ENCODE measurements at regions not wholly inside any gene's neighbourhood (a gene's known extent, or its start where the extent isn't known, plus 50 kb on each side); places are given as distances from the start of the nearest gene placed in this dataset.
"Not testable (repeated sequence)": the region's sequence is repeated elsewhere in the genome, so short reads cannot be mapped to it uniquely, and the experiment has no call there.

GRCh38 chr13:30545320-30545719 is 72.4 kb upstream of the USPL1 start:
- Histone ChIP-seq H3K79me2 (no peaks in the 10 kb centered on the region), H3K4me2 (no peak overlapping the region), H3K27ac (no peak overlapping the region), H3K9me3 (ENCODE audit: low read depth) (no peaks in the 10 kb centered on the region), H3K36me3 (replicated peaks; ENCODE audit: insufficient read depth, low read depth) (no peaks in the 10 kb centered on the region), H4K20me1 (ENCODE audit: insufficient read depth, poor library complexity, severe bottlenecking) (no peaks in the 10 kb centered on the region), H3K27me3 (no peaks in the 10 kb centered on the region), H3K9me2 (replicated peaks; ENCODE audit: insufficient read depth) (no peaks in the 10 kb centered on the region), H3K4me3 (no peak overlapping the region), H3K4me1 (ENCODE audit: insufficient read depth) (no peaks in the 10 kb centered on the region), H2AFZ (no peak overlapping the region)
- 98% methylated on average over 2 of the region's 2 CpGs for WGBS (ENCODE audit: low lambda C conversion rate, missing lambda C conversion rate)
- TF ChIP-seq EZH2phosphoT487 (IDR thresholded peaks at IDR 0.05; ENCODE audit: low read depth, severe bottlenecking, unreplicated experiment) = no peak
- TF ChIP-seq CTCF (IDR thresholded peaks at IDR 0.05; ENCODE audit: poor library complexity) = no peak
- TF ChIP-seq EZH2 (IDR thresholded peaks at IDR 0.05; ENCODE audit: borderline replicate concordance) = no peak
- DNase-seq (ENCODE audit: low spot score) = no peak

- not testable (repeated sequence) for H3K9me2 ChIP-seq (replicated peaks; ENCODE audit: insufficient read depth); H4K20me1 ChIP-seq (ENCODE audit: insufficient read depth, poor library complexity, severe bottlenecking); H3K36me3 ChIP-seq (replicated peaks; ENCODE audit: insufficient read depth, low read depth); H3K4me3 ChIP-seq; H2AFZ ChIP-seq; H3K9me3 ChIP-seq (ENCODE audit: low read depth); H3K27me3 ChIP-seq; H3K27ac ChIP-seq; H3K79me2 ChIP-seq; H3K4me1 ChIP-seq (ENCODE audit: insufficient read depth); DNase-seq (ENCODE audit: low spot score); H3K4me2 ChIP-seq
- 61% methylated on average over 5 of the region's 5 CpGs for WGBS (ENCODE audit: low lambda C conversion rate, missing lambda C conversion rate)
These were observed 69.7 kb upstream of the USPL1 start for GRCh38 chr13:30548046-30548445.

GRCh38 chr13:30551189-30551588 is 66.5 kb upstream of the USPL1 start:
- Histone ChIP-seq H3K4me3 (no peak overlapping the region), H3K79me2 (no peaks in the 10 kb centered on the region), H3K27ac (no peak overlapping the region), H3K36me3 (replicated peaks; ENCODE audit: insufficient read depth, low read depth) (no peaks in the 10 kb centered on the region), H4K20me1 (ENCODE audit: insufficient read depth, poor library complexity, severe bottlenecking) (no peaks in the 10 kb centered on the region), H3K9me2 (replicated peaks; ENCODE audit: insufficient read depth) (no peaks in the 10 kb centered on the region), H3K4me2 (no peak overlapping the region), H3K9me3 (ENCODE audit: low read depth) (no peaks in the 10 kb centered on the region), H3K4me1 (ENCODE audit: insufficient read depth) (no peaks in the 10 kb centered on the region), H2AFZ (no peak overlapping the region), H3K27me3 (no peaks in the 10 kb centered on the region)
- DNase-seq (ENCODE audit: low spot score) = peak; percentile 46
- WGBS (ENCODE audit: low lambda C conversion rate, missing lambda C conversion rate) = 70% methylated on average over 2 of the region's 2 CpGs
- TF ChIP-seq EZH2phosphoT487 (IDR thresholded peaks at IDR 0.05; ENCODE audit: low read depth, severe bottlenecking, unreplicated experiment) (no peak), CTCF (IDR thresholded peaks at IDR 0.05; ENCODE audit: poor library complexity) (peak; percentile 51)

GRCh38 chr13:30552567-30552966 is 65.2 kb upstream of the USPL1 start:
- Histone ChIP-seq H4K20me1 (ENCODE audit: insufficient read depth, poor library complexity, severe bottlenecking) (no peaks in the 10 kb centered on the region), H3K4me1 (ENCODE audit: insufficient read depth) (no peaks in the 10 kb centered on the region), H2AFZ (no peak overlapping the region), H3K4me3 (no peak overlapping the region), H3K27me3 (no peaks in the 10 kb centered on the region), H3K4me2 (no peak overlapping the region), H3K79me2 (no peaks in the 10 kb centered on the region), H3K9me3 (ENCODE audit: low read depth) (no peaks in the 10 kb centered on the region), H3K36me3 (replicated peaks; ENCODE audit: insufficient read depth, low read depth) (no peaks in the 10 kb centered on the region), H3K9me2 (replicated peaks; ENCODE audit: insufficient read depth) (no peaks in the 10 kb centered on the region), H3K27ac (no peak overlapping the region)
- no peak for DNase-seq (ENCODE audit: low spot score)
- WGBS (ENCODE audit: low lambda C conversion rate, missing lambda C conversion rate) = 90% methylated on average over 4 of the region's 4 CpGs
- no peak for TF ChIP-seq CTCF (IDR thresholded peaks at IDR 0.05; ENCODE audit: poor library complexity)
- TF ChIP-seq EZH2phosphoT487 (IDR thresholded peaks at IDR 0.05; ENCODE audit: low read depth, severe bottlenecking, unreplicated experiment) = no peak
- TF ChIP-seq EZH2 (IDR thresholded peaks at IDR 0.05; ENCODE audit: borderline replicate concordance) = no peak
